ENCODE measurements at regions not wholly inside any gene's neighbourhood (a gene's known extent, or its start where the extent isn't known, plus 50 kb on each side); places are given as distances from the start of the nearest gene placed in this dataset.

DNA sequence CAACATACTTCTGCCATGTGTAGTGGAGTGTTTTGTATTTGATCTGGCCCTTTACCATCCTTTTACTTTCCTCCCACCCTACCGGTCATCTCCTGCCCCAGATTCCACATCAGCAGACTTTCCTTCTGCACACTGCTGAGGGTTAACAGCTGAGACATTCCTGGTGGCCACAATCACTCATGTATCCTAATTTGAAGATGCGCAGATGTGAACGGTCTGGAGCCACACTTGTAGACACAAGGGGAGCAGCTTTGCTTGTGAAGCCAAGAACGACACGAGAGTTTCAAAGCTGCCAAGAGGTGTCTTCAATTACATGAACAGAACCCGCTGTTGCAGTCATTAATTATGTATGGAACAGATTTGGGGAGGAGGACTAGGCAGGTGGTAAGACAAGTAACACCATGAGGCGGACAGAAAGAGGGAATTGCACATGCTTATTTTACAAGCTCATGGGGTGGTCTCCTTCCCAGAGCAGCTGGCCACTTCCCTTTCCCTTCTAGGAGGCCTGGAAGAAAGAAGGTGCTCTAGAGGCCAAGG lies 260.7 kb upstream of the KLHL29 start (continued):
- TF ChIP-seq, protein P1, sequence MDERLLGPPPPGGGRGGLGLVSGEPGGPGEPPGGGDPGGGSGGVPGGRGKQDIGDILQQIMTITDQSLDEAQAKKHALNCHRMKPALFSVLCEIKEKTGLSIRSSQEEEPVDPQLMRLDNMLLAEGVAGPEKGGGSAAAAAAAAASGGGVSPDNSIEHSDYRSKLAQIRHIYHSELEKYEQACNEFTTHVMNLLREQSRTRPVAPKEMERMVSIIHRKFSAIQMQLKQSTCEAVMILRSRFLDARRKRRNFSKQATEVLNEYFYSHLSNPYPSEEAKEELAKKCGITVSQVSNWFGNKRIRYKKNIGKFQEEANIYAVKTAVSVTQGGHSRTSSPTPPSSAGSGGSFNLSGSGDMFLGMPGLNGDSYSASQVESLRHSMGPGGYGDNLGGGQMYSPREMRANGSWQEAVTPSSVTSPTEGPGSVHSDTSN (CRISPR knock-in tag; IDR thresholded peaks at IDR 0.05) = no peak

DNA sequence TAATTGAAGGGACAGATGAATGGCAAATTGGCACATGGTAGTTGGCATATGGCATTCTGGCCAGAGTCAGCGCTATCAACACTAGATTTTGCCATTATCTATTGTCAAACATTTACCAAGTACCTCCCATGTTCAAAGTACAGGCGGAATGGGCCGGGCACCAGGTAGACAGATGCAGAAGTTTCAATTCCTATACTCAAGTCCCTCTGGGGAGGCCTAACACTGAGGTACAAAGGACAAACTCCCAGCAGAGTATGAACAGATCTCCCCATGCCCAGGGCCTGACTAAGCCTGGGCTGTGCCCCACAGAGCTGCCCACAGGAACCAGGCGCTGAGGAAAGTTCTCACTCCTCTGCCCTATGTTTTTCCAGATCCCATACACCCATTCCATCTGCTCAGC lies 257.5 kb upstream of the KLHL29 start:
- Histone ChIP-seq H3K27me3 (ENCODE audit: control insufficient read depth in 1 of 2, insufficient read depth in 2 of 2, low read length in 2 of 2) (no peaks in the 10 kb centered on the region), H3K9ac (ENCODE audit: insufficient read depth, low read depth, low read length) (no peak overlapping the region), H3K36me3 (replicated peaks in 1 of 2; ENCODE audit: control insufficient read depth in 1 of 2, insufficient read depth in 2 of 2, low read length in 2 of 2) (no peaks in the 10 kb centered on the region), H3K27ac (ENCODE audit: extremely low read length, insufficient read depth, low read length) (no peak overlapping the region), H3K4me2 (ENCODE audit: low read depth, low read length) (0 out of 2 replicates have a peak overlapping the region, but pooled peaks have one; percentile 19), H4K20me1 (ENCODE audit: insufficient read depth, low read length) (no peaks in the 10 kb centered on the region), H3K79me2 (ENCODE audit: insufficient read depth, low read length) (no peaks in the 10 kb centered on the region), H3K9me3 (ENCODE audit: low read length) (peaks cover 11% of the 10 kb centered on the region), H3K4me3 (replicated peaks in 1 of 3; ENCODE audit: insufficient read depth in 1 of 3, low read depth in 2 of 3, low read length in 3 of 3) (no peak overlapping the region), H2AFZ (ENCODE audit: low read length) (no peak overlapping the region), H3K4me1 (ENCODE audit: insufficient read depth, low read length) (peaks cover 25% of the 10 kb centered on the region)
- ATAC-seq (peak; percentile 88), DNase-seq (ENCODE audit: low spot score) (peak; percentile 55), FAIRE-seq (peak; percentile 72)
- CTCF ChIA-PET (ENCODE audit: low intra/inter-chr PET ratio, low total read pairs) = no interaction called here
- WGBS (ENCODE audit: low lambda C conversion rate) = 15% methylated on average over 4 of the region's 4 CpGs
- POLR2A ChIA-PET = no interaction called here
- BruUV-seq (replicated peaks) = no TSS peak
- intact Hi-C loops (cut with micrococcal nuclease; ENCODE audit: unreplicated experiment) (no loop called here), in situ Hi-C loops (cut with HindIII; ENCODE audit: extremely low pct_ligation_motif_present, low pct_unique_long_range_greater_than_20kb) (no loop called here)
- TF ChIP-seq ZNF232 (CRISPR knock-in tag; IDR thresholded peaks at IDR 0.05; ENCODE audit: borderline replicate concordance) (no peak), SOX6 (IDR thresholded peaks at IDR 0.05) (no peak), SOX6 (CRISPR knock-in tag; IDR thresholded peaks at IDR 0.05) (0 out of 2 replicates have a peak, but pooled peaks have one; percentile 28), ATF7 (IDR thresholded peaks at IDR 0.05) (no peak), ATF7 (CRISPR knock-in tag; IDR thresholded peaks at IDR 0.05) (no peak), ZMYM4 (CRISPR knock-in tag; IDR thresholded peaks at IDR 0.05) (0 out of 2 replicates have a peak, but pooled peaks have one; percentile 30), RFX3 (CRISPR knock-in tag; IDR thresholded peaks at IDR 0.05) (no peak), SSRP1 (CRISPR knock-in tag; IDR thresholded peaks at IDR 0.05) (no peak), HNRNPL (IDR thresholded peaks at IDR 0.05; ENCODE audit: low read depth, low read length) (0 out of 2 replicates have a peak, but pooled peaks have one; percentile 59), ZNF598 (CRISPR knock-in tag; IDR thresholded peaks at IDR 0.05; ENCODE audit: borderline replicate concordance) (no peak), ZNF430 (CRISPR knock-in tag; IDR thresholded peaks at IDR 0.05) (no peak), SIX1 (CRISPR knock-in tag; IDR thresholded peaks at IDR 0.05; ENCODE audit: borderline replicate concordance) (no peak), ZNF557 (CRISPR knock-in tag; IDR thresholded peaks at IDR 0.05) (no peak), HNRNPK (IDR thresholded peaks at IDR 0.05; ENCODE audit: low read depth, low read length, poor library complexity, severe bottlenecking) (no peak), NFIC (IDR thresholded peaks at IDR 0.05; ENCODE audit: low read length) (no peak), FOXP1 (IDR thresholded peaks at IDR 0.05) (no peak), FOXP1 (CRISPR knock-in tag; IDR thresholded peaks at IDR 0.05) (no peak), ZNF552 (CRISPR knock-in tag; IDR thresholded peaks at IDR 0.05; ENCODE audit: borderline replicate concordance) (no peak)
- TF ChIP-seq, protein P2, sequence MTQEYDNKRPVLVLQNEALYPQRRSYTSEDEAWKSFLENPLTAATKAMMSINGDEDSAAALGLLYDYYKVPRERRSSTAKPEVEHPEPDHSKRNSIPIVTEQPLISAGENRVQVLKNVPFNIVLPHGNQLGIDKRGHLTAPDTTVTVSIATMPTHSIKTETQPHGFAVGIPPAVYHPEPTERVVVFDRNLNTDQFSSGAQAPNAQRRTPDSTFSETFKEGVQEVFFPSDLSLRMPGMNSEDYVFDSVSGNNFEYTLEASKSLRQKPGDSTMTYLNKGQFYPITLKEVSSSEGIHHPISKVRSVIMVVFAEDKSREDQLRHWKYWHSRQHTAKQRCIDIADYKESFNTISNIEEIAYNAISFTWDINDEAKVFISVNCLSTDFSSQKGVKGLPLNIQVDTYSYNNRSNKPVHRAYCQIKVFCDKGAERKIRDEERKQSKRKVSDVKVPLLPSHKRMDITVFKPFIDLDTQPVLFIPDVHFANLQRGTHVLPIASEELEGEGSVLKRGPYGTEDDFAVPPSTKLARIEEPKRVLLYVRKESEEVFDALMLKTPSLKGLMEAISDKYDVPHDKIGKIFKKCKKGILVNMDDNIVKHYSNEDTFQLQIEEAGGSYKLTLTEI (CRISPR knock-in tag; conservative IDR thresholded peaks at IDR 0.05) = no peak
- TF ChIP-seq, protein P3, sequence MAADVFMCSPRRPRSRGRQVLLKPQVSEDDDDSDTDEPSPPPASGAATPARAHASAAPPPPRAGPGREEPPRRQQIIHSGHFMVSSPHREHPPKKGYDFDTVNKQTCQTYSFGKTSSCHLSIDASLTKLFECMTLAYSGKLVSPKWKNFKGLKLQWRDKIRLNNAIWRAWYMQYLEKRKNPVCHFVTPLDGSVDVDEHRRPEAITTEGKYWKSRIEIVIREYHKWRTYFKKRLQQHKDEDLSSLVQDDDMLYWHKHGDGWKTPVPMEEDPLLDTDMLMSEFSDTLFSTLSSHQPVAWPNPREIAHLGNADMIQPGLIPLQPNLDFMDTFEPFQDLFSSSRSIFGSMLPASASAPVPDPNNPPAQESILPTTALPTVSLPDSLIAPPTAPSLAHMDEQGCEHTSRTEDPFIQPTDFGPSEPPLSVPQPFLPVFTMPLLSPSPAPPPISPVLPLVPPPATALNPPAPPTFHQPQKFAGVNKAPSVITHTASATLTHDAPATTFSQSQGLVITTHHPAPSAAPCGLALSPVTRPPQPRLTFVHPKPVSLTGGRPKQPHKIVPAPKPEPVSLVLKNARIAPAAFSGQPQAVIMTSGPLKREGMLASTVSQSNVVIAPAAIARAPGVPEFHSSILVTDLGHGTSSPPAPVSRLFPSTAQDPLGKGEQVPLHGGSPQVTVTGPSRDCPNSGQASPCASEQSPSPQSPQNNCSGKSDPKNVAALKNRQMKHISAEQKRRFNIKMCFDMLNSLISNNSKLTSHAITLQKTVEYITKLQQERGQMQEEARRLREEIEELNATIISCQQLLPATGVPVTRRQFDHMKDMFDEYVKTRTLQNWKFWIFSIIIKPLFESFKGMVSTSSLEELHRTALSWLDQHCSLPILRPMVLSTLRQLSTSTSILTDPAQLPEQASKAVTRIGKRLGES (CRISPR knock-in tag; IDR thresholded peaks at IDR 0.05; ENCODE audit: borderline replicate concordance) = no peak

All from HepG2 (cell line).